ENCODE measurements at regions not wholly inside any gene's neighbourhood (a gene's known extent, or its start where the extent isn't known, plus 50 kb on each side); places are given as distances from the start of the nearest gene placed in this dataset.

- Histone ChIP-seq H3F3A (replicated peaks; ENCODE audit: low read depth) (no peaks in the 10 kb centered on the region), H3K27me3 (ENCODE audit: insufficient read depth) (no peaks in the 10 kb centered on the region), H3K27ac (ENCODE audit: low read depth) (no peak overlapping the region), H3K36me3 (ENCODE audit: insufficient read depth) (no peaks in the 10 kb centered on the region), H3K79me2 (replicated peaks; ENCODE audit: insufficient read depth) (no peaks in the 10 kb centered on the region), H3K4me2 (no peak overlapping the region), H3K9me2 (ENCODE audit: insufficient read depth) (no peaks in the 10 kb centered on the region), H4K20me1 (replicated peaks; ENCODE audit: insufficient read depth) (no peaks in the 10 kb centered on the region), H3K4me1 (ENCODE audit: insufficient read depth) (no peaks in the 10 kb centered on the region), H2AFZ (no peak overlapping the region), H3K4me3 (no peak overlapping the region)
- TF ChIP-seq EZH2 (IDR thresholded peaks at IDR 0.05; ENCODE audit: low read depth, unreplicated experiment): no peak
- no peak for TF ChIP-seq ETS1 (IDR thresholded peaks at IDR 0.05)
- TF ChIP-seq CTCF (conservative IDR thresholded peaks at IDR 0.05; ENCODE audit: low read depth in 2 of 2): no peak
- TF ChIP-seq NANOG (IDR thresholded peaks at IDR 0.05; ENCODE audit: borderline replicate concordance): no peak
- TF ChIP-seq REST (IDR thresholded peaks at IDR 0.05; ENCODE audit: unreplicated experiment): no peak
- TF ChIP-seq ZNF462 (CRISPR knock-in tag; IDR thresholded peaks at IDR 0.05): no peak
- no peak for TF ChIP-seq POLR2AphosphoS5 (IDR thresholded peaks at IDR 0.05; ENCODE audit: low read depth)
- TF ChIP-seq ZNF114 (CRISPR knock-in tag; IDR thresholded peaks at IDR 0.05): no peak
- no peak for TF ChIP-seq EZH2phosphoT487 (IDR thresholded peaks at IDR 0.05; ENCODE audit: unreplicated experiment)
- no peak for TF ChIP-seq CREB1 (CRISPR knock-in tag; IDR thresholded peaks at IDR 0.05; ENCODE audit: low read depth)
- no peak for TF ChIP-seq ZNF331 (CRISPR knock-in tag; IDR thresholded peaks at IDR 0.05; ENCODE audit: low read depth)
- TF ChIP-seq STAT1 (IDR thresholded peaks at IDR 0.05; ENCODE audit: unreplicated experiment): no peak
- no peak for TF ChIP-seq JUNB (IDR thresholded peaks at IDR 0.05; ENCODE audit: unreplicated experiment)
- Mint-ChIP-seq H3K27ac (no peak overlapping the region), H3K4me3 (no peak overlapping the region), H3K4me1 (peaks cover 3% of the 10 kb centered on the region; the same call in 2 of the 3 replicates), H3K9me3 (no peaks in the 10 kb centered on the region), H3K36me3 (ENCODE audit: low read depth) (no peaks in the 10 kb centered on the region), H3K27me3 (ENCODE audit: insufficient read depth, low read depth, poor library complexity) (peaks cover 6% of the 10 kb centered on the region)
- DNase-seq (ENCODE audit: low spot score): no peak
- no peak for ATAC-seq
These were observed 277.4 kb downstream of the NDUFA10 start for GRCh38 chr2:239747771-239748170.
